Endothelial cell of umbilical vein (primary cell): ENCODE measurements at regions not wholly inside any gene's neighbourhood (a gene's known extent, or its start where the extent isn't known, plus 50 kb on each side); places are given as distances from the start of the nearest gene placed in this dataset.

Experiments used
- BruUV-seq: library from RNA; stranded (reverse); fragments of 400-500 nt; replicated peaks from 2 replicates; lab custom pipeline; 2021; lab: Mats Ljungman, UMichigan
- CTCF ChIA-PET: fragments of 300-600, 350-600 bp; sonication (Branson Sonifier 250); formaldehyde crosslinking; loops from one replicate; lab custom pipeline; 2021; ENCODE audit warnings: antibody characterized with exemption, inconsistent platforms; lab: Charles Lee
- POLR2A ChIA-PET: fragments of 300-600, 350-600 bp; sonication (Branson Sonifier 250); formaldehyde crosslinking; loops from one replicate; lab custom pipeline; 2021; ENCODE audit warnings: antibody characterized with exemption, inconsistent platforms; lab: Charles Lee
- DNase-seq: peaks from one replicate; pipeline ENCODE4 v3.0.0-alpha.2; 2011; ENCODE audit warnings: low read depth, low spot score
- FAIRE-seq: peaks from 2 replicates; lab custom pipeline; 2011; peaks lifted over from hg19 to GRCh38; lab: Jason Lieb, UNC
- H2AFZ ChIP-seq: 2 replicates; pipeline ENCODE4 v1.6.0; 2012; ENCODE audit warnings: low read depth, low read length, control low read depth, inconsistent platforms
- H3K27ac ChIP-seq: 2 replicates; pipeline ENCODE4 v1.5.1; 2011; ENCODE audit warnings: low read depth, mild to moderate bottlenecking, control low read depth, low read length, moderate library complexity; ENCODE audit not compliant: insufficient read depth
- H3K27me3 ChIP-seq, 2 experiments: 2 replicates each; pipeline versions ENCODE4 v1.6.0 to v1.6.1; 2011; ENCODE audit warnings: low read length in 2 of 2, mixed read lengths in 1 of 2; ENCODE audit not compliant: control insufficient read depth in 2 of 2, insufficient read depth in 2 of 2
- H3K36me3 ChIP-seq, 2 experiments: 2 replicates in 1 of 2; 3 replicates in 1 of 2; pipeline ENCODE4 v1.5.1; 2011; ENCODE audit warnings: low read length in 2 of 2, mild to moderate bottlenecking in 1 of 2, moderate library complexity in 1 of 2; ENCODE audit not compliant: control insufficient read depth in 2 of 2, insufficient read depth in 2 of 2; ENCODE audit errors: extremely low read depth in 1 of 2
- H3K4me1 ChIP-seq: 3 replicates; pipeline ENCODE4 v1.5.1; 2011; ENCODE audit warnings: mild to moderate bottlenecking, low read length; ENCODE audit not compliant: control insufficient read depth, insufficient read depth; ENCODE audit errors: extremely low read depth
- H3K4me2 ChIP-seq: 2 replicates; pipeline ENCODE4 v1.6.1; 2011; ENCODE audit warnings: low read length, control low read depth, mixed read lengths; ENCODE audit not compliant: insufficient read depth
- H3K4me3 ChIP-seq, 3 experiments: fragments of 200-600 bp in 1 of 3; sonication (generic), shearing (Covaris generic) in 1 of 3; replicated peaks in 1 of 3; 2 replicates each; pipeline ENCODE4 v1.5.1; 2011 to 2016; ENCODE audit warnings: control low read depth in 3 of 3, low read length in 3 of 3, mild to moderate bottlenecking in 2 of 3, inconsistent platforms in 1 of 3, low read depth in 1 of 3, moderate library complexity in 1 of 3; ENCODE audit not compliant: insufficient read depth in 1 of 3
- H3K79me2 ChIP-seq: 2 replicates; pipeline ENCODE4 v1.6.0; 2012; ENCODE audit warnings: low read length, inconsistent platforms; ENCODE audit not compliant: control insufficient read depth, insufficient read depth
- H3K9ac ChIP-seq: replicated peaks from 2 replicates; pipeline ENCODE3; 2011; ENCODE audit warnings: low read length, control low read depth; ENCODE audit not compliant: insufficient read depth; ENCODE audit errors: extremely low read depth
- H3K9me1 ChIP-seq: replicated peaks from 3 replicates; pipeline ENCODE4 v1.6.0; 2011; ENCODE audit warnings: mild to moderate bottlenecking, low read length; ENCODE audit not compliant: control insufficient read depth, insufficient read depth; ENCODE audit errors: extremely low read depth
- H3K9me3 ChIP-seq: replicated peaks from 2 replicates; pipeline ENCODE4 v1.5.1; 2012; ENCODE audit warnings: low read length, inconsistent platforms; ENCODE audit not compliant: control insufficient read depth, insufficient read depth
- H4K20me1 ChIP-seq: replicated peaks from 2 replicates; pipeline ENCODE3; 2011; ENCODE audit warnings: mild to moderate bottlenecking, low read length; ENCODE audit not compliant: control insufficient read depth, insufficient read depth; ENCODE audit errors: extremely low read depth
- EZH2 ChIP-seq: IDR thresholded peaks from 2 replicates; pipeline ENCODE4 v1.6.1; 2012; ENCODE audit warnings: borderline replicate concordance, low read depth, mild to moderate bottlenecking, moderate library complexity, low read length, inconsistent platforms; ENCODE audit not compliant: severe bottlenecking
- FOS ChIP-seq: IDR thresholded peaks from 2 replicates; pipeline ENCODE4 v1.6.1; 2011; ENCODE audit warnings: mild to moderate bottlenecking, low read length, moderate library complexity, borderline replicate concordance; ENCODE audit not compliant: insufficient read depth
- GATA2 ChIP-seq: IDR thresholded peaks from 2 replicates; pipeline ENCODE4 v1.7.0; 2011; ENCODE audit warnings: low read depth, mild to moderate bottlenecking, moderate library complexity, mixed read lengths, low read length; ENCODE audit not compliant: insufficient read length, insufficient read depth
- JUN ChIP-seq: IDR thresholded peaks from 2 replicates; pipeline ENCODE4 v1.6.1; 2011; ENCODE audit warnings: borderline replicate concordance, low read depth; ENCODE audit not compliant: insufficient read length, insufficient read depth
- MYC ChIP-seq: IDR thresholded peaks from one replicate; pipeline ENCODE4 v1.6.1; 2011; ENCODE audit warnings: mild to moderate bottlenecking, low read depth, low read length
- POLR2A ChIP-seq: IDR thresholded peaks from 2 replicates; pipeline ENCODE4 v1.6.1; 2012; ENCODE audit warnings: low read depth, mild to moderate bottlenecking, control low read depth, low read length
- POLR2AphosphoS5 ChIP-seq: IDR thresholded peaks from 2 replicates; pipeline ENCODE4 v1.6.1; 2012; ENCODE audit warnings: low read depth, mild to moderate bottlenecking, control low read depth, low read length, moderate library complexity; ENCODE audit not compliant: insufficient read depth
- dilution Hi-C: fragments of 300-500 bp; cut with MboI; formaldehyde crosslinking; loops from one replicate; pipeline ENCODE4 v1.15.0; 2019; ENCODE audit warnings: low sequenced_read_pairs; ENCODE audit not compliant: extremely low pct_ligation_motif_present
- intact Hi-C: fragments of 100-400 bp; cut with micrococcal nuclease; formaldehyde crosslinking; loops from one replicate; pipeline ENCODE4 v1.10.0; 2022
- TF ChIP-seq, protein P1 (sequence below): IDR thresholded peaks from 2 replicates; pipeline ENCODE4 v1.6.1; 2011; ENCODE audit not compliant: insufficient read depth, insufficient read length
- TF ChIP-seq, protein P2 (sequence below), 2 donors: IDR thresholded peaks; 1 replicate in 1 of 2; 2 replicates in 1 of 2; pipeline ENCODE4 v1.5.1; 2011; ENCODE audit warnings: low read length in 2 of 2, mild to moderate bottlenecking in 2 of 2, moderate library complexity in 2 of 2, control low read depth in 1 of 2, inconsistent platforms in 1 of 2, low read depth in 1 of 2; ENCODE audit not compliant: insufficient read depth in 1 of 2; ENCODE audit errors: extremely low read depth in 1 of 2

DNA sequence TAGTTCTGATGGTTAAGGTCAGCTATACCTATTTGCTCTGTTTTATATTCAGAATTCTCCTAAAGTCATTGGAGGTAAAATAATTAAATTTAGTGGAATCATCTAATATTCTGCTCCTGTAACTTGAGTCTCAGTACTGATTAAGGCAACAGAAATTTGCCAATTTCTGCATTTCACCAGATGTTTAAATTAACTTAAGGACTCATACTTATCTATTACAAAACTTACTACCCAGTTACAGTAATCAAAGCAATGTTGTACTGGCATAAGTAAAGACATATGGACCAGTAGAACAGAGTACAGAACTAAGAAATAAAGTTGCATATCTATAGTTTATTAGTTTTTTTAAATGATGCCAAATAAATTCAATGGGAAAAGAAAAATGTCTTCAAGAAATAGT, 1043.8 kb downstream of the OTOL1 start:
- FAIRE-seq (no peak), DNase-seq (no peak)
- H3K9me1 ChIP-seq, result no peaks in the 10 kb centered on the region
- no peak overlapping the region for H2AFZ ChIP-seq
- no peak overlapping the region for H3K4me2 ChIP-seq
- dilution Hi-C loops, result no loop called here
- H3K9ac ChIP-seq, result no peak overlapping the region
- H3K27me3 ChIP-seq, result no peaks in the 10 kb centered on the region
- no TSS peak for BruUV-seq
- no peaks in the 10 kb centered on the region for H3K4me1 ChIP-seq
- no peak overlapping the region for H3K4me3 ChIP-seq
- ChIA-PET POLR2A (no interaction called here), CTCF (no interaction called here)
- no peaks in the 10 kb centered on the region for H3K9me3 ChIP-seq
- no peak for TF ChIP-seq FOS
- no peak for TF ChIP-seq POLR2A
- TF ChIP-seq EZH2, result no peak
- no peak for TF ChIP-seq POLR2AphosphoS5
- TF ChIP-seq GATA2, result no peak
- no peak for TF ChIP-seq MYC
- TF ChIP-seq, protein P1, sequence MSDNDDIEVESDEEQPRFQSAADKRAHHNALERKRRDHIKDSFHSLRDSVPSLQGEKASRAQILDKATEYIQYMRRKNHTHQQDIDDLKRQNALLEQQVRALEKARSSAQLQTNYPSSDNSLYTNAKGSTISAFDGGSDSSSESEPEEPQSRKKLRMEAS, result no peak
- no peak for TF ChIP-seq JUN
- TF ChIP-seq, protein P2, sequence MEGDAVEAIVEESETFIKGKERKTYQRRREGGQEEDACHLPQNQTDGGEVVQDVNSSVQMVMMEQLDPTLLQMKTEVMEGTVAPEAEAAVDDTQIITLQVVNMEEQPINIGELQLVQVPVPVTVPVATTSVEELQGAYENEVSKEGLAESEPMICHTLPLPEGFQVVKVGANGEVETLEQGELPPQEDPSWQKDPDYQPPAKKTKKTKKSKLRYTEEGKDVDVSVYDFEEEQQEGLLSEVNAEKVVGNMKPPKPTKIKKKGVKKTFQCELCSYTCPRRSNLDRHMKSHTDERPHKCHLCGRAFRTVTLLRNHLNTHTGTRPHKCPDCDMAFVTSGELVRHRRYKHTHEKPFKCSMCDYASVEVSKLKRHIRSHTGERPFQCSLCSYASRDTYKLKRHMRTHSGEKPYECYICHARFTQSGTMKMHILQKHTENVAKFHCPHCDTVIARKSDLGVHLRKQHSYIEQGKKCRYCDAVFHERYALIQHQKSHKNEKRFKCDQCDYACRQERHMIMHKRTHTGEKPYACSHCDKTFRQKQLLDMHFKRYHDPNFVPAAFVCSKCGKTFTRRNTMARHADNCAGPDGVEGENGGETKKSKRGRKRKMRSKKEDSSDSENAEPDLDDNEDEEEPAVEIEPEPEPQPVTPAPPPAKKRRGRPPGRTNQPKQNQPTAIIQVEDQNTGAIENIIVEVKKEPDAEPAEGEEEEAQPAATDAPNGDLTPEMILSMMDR (IDR thresholded peaks at IDR 0.05; ENCODE audit: extremely low read depth in 1 of 2, insufficient read depth in 1 of 2, low read depth in 1 of 2, low read length in 2 of 2), result no peak
- no peaks in the 10 kb centered on the region for H4K20me1 ChIP-seq
- no peaks in the 10 kb centered on the region for H3K79me2 ChIP-seq
- H3K36me3 ChIP-seq, result no peaks in the 10 kb centered on the region
- H3K27ac ChIP-seq, result no peak overlapping the region
- intact Hi-C loops, result no loop called here
